Epithelial cell of prostate (primary cell): ENCODE measurements at regions not wholly inside any gene's neighbourhood (a gene's known extent, or its start where the extent isn't known, plus 50 kb on each side); places are given as distances from the start of the nearest gene placed in this dataset.
"Not testable (repeated sequence)": the region's sequence is repeated elsewhere in the genome, so short reads cannot be mapped to it uniquely, and the experiment has no call there.

Source experiments
- DNase-seq: peaks from one replicate; pipeline ENCODE4 v3.0.0-alpha.2; 2011; ENCODE audit warnings: low read depth, low spot score
- H3K27ac ChIP-seq: fragments of 450-650 bp; 2 replicates; pipeline ENCODE4 v1.5.1; 2017; ENCODE audit warnings: mild to moderate bottlenecking

DNA sequence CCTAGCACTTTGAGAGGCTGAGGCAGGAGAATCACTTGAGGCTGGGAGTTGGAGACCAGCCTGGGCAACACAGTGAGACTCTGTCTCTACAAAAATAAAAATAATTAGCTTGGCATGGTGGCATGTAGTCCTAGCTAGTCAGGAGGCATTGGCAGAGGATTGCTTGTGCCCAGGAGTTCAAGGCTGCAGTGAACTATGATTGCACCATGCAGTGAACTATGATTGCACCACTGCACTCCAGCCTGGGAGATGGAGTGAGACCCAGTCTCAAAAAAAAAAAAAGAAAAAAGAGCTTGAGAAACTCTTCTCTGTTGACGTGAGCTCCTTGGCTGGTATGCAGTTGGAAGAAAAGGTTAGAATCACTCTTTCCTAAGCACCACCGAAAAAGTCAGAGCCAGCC is 125.1 kb upstream of the TNP1 start:
- DNase-seq = no peak
- no peak overlapping the region for H3K27ac ChIP-seq

DNA sequence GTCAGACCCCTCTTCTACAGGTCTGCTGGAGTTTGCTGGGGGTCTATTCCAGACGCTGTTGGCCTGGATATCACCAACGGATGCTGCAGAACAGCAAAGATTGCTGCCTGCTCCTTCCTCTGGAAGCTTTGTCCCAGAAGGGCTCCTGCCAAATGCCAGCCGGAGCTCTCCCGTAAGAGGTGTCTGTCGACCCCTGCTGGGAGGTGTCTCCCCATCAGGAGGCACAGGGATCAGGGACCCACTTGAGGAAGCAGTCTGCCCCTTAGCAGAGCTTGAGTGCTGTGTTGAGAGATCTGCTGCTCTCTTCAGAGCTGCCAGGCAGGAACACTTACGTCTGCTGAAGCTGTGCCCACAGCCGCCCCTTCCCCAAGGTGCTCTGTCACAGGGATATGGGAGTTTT is 122.1 kb upstream of the TNP1 start:
- not testable (repeated sequence) for H3K27ac ChIP-seq, DNase-seq

DNA sequence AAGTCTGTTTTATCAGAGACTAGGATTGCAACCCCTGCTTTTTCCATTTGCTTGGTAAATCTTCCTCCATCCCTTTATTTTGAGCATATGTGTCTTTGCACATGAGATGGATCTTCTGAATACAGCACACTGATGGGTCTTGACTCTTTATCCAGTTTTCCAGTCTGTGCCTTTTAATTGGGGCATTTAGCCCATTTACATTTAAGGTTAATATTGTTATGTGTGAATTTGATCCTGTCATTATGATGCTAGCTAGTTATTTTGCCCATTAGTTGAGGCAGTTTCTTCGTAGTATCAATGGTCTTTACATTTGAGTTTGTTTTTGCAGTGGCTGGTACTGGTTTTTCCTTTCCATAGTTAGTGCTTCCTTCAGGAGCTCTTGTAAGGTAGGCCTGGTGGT is 120.6 kb upstream of the TNP1 start:
- H3K27ac ChIP-seq, DNase-seq: not testable (repeated sequence)

DNA sequence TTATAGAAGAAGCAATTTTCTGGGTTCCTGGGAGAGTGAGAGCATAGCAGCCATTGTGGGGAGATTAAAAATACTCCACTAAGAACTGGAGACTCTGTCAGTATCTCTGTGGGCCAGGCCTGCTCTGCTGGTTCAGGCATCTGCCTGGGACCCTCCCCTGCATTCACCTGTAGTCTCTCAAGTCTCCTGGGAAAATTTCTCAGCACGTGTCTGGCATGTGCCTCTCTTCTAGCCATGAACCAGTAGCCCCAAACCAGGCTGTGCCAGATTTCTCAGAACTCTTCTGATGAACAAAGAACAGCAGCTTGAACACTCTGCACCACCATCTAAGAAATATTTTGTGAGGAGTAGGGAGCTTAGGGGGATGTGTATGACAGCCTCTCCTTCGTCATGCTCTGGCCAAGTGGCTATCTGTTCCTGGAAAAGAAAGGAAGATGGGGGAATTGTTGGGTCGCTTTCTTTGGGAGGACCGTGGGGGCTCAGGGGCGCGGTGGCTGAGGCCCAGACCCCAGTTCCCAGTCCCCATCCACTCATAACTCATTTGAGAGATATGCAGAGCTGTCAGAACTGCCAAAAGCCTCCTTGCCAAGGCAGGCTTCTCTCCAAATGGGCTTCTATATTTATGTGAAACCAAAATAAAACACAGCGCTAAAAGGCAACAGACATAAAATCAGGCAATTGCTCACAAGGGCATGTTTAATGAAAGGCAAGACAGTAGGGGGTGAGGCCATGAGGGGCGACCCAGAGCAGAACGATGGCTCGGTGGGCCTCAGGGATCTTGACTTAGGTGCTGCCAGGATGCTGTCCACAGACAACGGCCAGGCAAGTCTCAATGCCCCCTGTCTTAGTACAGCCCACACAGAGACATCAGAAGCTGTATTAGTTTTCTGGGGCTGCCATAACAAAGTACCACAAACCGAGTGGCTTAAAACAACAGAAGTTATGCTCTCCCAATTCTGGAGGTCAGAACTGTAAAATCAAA is 114.7 kb upstream of the TNP1 start:
- no peak for DNase-seq
- no peak overlapping the region for H3K27ac ChIP-seq

DNA sequence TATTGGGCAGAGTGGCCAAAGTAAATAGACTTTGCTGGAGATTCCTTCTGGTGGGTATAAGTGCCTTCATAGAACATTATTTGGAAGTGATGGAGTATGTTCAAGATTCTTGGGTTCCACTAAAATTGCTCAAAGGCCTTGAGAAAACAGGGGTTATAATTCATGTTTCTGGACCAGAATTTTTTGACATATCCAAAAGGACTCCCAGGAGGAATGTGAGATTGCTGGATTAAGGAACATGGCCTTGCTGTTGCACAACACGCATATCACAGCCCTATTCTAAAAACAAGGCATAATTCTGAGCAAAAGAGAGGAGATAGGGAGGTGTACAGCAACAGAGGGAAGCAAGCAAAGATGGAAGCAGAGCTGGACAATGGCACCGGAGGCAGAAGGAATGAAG is 111.7 kb upstream of the TNP1 start:
- no peak overlapping the region for H3K27ac ChIP-seq
- no peak for DNase-seq

DNA sequence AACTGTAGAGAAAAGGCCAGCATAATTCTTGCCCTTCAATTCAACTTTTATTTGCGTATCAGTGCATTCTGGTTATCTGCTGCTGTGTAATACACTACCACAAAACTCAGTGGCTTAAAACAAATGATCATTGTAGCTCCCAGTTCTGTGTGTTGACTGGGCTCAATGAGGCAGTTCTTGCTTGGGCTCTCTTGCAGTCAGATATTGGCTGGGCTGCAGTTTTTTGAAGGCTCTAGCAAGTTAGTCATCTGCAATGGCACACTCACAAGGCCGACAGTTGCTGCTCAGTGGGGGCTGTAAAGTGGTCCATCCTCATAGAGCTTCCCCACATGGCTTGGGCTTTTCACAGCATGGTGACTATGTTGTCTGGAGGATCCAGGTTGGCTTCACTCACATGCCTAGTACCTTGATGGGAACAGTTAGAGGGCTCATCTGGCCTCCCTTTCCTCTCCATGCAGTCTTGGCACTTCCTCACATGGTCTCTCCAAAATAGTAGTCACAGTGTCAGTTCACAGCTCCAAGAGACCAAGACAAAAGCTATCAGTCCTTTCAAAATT is 110.6 kb upstream of the TNP1 start:
- DNase-seq = no peak
- H3K27ac ChIP-seq = no peak overlapping the region

DNA sequence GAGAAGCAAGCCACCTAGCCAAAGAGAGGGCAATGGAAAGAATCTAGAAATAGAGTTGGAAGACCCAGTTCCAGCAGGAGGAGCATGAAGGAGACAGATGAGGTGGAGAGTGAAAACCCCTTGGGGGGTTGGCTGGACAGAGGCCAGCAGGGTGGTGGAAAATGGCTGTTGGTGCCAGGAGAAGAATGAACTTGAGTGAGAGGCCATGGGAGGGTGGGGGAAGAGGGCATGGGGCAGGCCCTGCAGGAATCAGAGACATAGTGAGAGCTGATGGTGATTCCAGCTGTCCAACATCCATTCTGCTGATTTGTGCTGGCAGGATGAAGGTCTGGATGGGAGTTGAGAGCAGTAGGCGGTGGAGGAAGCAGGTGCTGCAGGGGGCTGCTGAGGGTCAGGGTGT is 108.0 kb upstream of the TNP1 start:
- DNase-seq = no peak
- no peak overlapping the region for H3K27ac ChIP-seq

DNA sequence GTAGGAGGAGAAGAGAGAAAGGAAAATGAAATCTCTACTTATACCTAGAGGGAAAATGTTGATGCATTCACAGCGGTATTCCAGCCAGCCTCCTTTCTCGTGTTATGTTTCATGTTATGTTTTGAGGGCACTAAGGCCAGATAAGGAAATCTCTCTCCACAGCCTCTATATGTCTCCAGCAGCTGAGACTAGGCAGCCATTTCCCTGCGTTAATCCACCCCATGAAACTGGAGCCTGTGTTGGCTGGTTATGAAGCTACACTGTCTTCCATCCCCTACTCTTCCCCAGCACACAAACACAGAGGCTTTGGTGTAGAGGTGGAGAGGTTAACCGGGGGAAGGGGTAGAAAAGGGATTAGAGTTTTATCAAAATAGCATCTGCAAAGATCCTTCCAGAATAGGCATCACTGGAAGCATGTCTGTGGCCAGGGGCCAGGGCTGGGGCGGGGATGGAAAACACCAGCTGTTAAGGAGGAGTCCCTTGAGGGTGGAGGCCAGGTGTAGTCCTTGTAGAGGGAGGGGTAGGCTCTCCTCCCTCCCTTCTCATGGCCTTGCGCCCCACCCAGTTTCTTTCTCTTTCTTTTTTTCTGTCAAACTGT is 100.9 kb upstream of the TNP1 start:
- H3K27ac ChIP-seq = no peak overlapping the region
- DNase-seq = no peak

DNA sequence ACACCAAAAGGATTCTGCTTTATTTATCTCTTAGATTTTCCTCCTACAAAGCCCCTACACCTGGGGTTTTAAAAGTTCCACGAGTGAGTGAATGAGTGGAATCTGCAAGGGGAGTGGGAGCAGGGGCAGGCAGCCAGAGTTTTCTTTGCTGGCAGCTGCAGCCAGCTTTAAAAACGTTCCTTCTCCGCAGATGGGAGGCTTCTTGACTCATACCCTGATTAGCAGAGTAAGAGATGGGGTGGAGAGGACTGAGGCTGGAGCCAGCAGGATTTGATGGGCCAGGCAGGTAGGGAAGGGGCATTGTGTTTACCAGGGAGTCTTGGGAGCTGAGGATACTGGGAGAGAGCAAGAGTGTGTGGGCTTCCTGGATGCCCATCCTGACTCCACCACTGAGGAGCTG is 99.6 kb upstream of the TNP1 start:
- H3K27ac ChIP-seq = no peak overlapping the region
- DNase-seq = no peak

DNA sequence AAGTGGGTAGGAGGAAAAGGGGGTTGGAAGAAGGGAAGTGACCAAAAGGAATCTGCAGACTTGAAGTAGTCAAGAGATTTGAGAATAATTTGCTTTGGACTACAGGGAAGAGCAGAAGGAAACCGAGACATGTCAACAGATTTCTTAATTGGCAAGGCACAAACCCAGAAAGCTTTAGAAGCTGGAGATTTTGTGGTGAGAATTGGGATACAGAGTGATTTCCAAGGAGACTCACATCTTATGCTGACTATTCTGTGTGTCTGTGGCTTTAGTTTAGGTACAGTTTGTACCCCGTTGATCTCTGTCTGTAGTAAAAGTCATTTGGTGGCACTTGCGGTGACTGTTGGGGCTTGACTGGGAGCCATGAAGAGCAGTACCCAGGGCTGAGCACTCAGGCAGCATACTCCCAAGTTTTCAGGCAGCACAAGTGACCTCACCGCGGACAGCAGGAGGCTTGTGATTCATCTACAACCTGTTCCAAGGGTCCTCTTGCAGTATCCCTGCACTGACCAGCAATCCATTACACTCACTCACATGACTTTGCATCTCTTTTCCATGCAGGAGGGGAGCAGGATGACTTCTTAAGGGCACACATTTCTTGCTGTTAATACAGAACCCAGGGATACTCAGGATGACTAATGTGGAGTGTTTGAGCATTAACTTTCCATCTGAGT is 97.1 kb upstream of the TNP1 start:
- no peak overlapping the region for H3K27ac ChIP-seq
- DNase-seq = no peak

DNA sequence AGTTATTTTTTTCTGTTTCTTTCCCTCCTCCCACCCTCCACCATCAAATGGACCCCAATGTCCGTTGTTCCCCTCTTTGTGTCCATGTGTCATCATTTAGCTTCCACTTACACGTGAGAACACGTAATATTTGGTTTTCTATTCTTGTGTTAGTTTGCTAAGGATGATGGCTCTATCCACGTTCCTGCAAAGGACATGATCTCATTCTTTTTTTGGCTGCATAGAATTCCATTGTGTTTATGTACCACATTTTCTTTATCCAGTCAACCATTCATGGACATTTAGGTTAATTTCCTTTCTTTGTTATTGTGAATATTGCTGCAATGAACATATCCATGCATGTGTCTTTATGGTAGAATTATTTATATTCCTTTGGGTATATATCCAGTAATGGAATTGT is 91.3 kb upstream of the TNP1 start:
- no peak for DNase-seq
- no peak overlapping the region for H3K27ac ChIP-seq

DNA sequence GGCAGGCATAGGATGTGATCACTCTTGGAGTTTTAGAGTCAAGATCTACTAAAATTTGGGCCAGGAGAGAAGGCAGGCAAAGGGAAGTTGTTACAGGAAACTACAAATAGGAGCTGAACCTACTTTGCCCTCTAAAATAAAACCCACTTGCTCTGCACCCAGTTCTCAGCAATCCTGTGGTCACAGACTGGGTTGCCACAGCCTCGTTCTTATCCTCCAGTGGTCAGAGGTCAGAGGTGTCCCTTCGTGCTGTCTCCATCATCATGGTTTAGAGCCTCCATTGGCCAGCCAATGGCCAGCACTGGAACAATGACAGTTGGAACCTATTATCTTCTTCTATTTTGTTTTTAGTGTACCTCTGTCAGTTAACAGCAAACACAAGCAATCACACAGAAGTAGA is 90.7 kb upstream of the TNP1 start:
- no peak overlapping the region for H3K27ac ChIP-seq
- DNase-seq = no peak

DNA sequence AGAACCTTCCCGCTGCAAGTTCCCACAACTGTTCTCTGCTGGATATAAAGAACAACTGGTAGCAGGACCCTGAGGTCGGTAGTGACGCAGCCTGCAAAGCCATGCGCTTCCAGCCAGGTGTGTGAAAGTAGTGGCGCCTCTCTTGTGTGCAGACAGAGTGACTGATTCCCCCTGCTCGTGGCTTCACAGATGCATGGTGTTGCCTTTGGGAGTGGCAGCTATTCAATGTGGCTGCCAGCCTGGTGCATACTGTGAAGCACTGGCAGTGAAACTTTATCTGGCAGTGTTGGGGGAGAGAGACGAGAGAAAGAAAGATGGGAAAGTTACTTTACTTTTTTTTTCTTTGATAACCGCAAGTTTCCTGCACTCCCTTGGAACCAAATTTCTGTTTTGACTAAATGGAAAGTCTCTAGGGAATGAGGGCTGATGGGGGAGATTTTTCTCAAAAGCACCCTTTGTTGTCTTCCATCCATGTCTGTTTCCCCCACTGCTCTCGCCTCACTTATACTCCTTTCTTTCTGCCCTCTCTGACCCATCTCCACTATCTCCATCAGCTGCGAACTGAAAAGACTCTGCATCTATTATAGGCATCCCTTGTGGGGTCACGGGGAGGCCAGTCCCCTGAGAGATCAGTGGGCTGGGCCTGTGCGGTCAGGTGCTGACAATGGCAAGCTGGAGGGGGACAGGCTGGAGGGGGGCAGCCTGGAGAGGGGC is 90.0 kb upstream of the TNP1 start:
- DNase-seq = no peak
- H3K27ac ChIP-seq = no peak overlapping the region

DNA sequence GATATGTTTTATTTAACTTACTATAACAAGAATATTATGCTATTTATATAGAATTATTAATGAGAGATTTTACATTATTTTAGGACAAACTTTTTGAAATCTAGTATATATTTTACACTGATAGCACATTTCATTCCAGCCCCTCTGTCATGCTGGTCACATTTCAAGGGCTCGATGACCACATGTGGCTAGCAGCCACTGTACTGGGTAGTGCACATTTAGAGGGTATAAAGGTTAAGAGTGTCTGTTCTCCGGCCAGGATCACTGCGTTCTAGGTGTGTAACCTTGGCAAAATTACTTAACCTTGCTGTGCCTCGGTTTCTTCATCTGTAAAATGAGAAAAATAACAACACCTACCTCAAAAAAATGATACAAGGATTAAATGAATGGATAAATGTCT is 87.2 kb upstream of the TNP1 start:
- no peak overlapping the region for H3K27ac ChIP-seq
- DNase-seq = no peak

DNA sequence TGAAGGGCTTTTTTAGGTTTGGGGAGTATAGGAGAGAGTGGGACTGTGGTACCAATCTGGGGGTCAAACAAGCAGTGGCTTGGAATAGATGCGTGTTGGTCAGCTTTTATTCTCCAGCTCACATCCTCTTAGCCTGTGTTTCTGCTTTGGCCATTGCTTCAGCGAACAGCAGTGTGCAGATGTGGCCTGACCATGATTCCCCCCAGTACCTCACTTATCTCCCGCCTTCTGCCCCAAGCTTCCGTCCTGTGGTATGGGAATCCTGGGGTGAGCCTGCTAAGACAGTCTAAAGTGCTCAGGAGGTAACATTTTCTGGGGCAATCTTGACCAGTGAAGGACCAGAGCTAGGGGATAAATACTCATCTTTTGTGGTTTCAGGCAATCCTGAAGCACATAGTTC is 84.9 kb upstream of the TNP1 start:
- DNase-seq = no peak
- no peak overlapping the region for H3K27ac ChIP-seq

DNA sequence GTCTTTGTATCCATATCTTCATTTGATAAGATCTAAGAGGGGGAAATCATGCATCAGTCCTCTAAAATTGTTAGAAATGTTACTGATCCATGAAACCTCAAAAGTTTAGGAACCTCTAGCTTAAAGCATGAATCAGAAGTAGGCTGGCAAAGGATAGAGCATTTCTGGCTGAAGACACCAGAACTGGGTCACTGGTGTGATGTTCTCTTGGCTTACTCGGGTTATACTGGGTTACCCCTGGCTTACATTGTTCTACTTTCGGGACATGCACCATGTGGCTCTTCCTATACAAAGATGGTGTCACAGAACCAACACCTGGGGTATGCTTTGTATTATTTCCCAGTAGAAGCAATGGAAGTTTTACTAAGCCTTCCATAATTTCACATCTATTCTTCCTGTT is 83.2 kb upstream of the TNP1 start:
- DNase-seq = no peak

DNA sequence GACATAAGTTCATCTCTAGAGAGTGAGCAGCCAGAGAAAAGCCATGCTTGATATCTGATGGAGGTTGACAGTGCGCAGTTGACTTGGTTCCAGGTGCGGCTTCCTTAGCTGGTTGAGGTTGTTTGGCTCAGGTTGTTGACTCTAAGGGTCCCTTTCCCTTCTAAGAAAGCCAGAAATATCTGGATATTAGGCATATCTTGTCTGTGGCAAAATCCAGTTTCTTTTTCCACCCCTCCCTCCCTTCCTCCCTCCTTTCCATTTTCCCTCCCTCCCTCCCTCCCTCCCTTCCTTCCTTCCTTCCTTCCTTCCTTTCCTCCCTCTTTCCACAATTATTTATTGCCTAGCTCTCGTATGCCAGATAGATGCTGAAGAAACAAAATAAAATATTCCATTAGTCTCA is 82.6 kb upstream of the TNP1 start:
- no peak for DNase-seq
- H3K27ac ChIP-seq = no peak overlapping the region

More for the DNA sequence above, 83.2 kb upstream of the TNP1 start:
- H3K27ac ChIP-seq = no peak overlapping the region

DNA sequence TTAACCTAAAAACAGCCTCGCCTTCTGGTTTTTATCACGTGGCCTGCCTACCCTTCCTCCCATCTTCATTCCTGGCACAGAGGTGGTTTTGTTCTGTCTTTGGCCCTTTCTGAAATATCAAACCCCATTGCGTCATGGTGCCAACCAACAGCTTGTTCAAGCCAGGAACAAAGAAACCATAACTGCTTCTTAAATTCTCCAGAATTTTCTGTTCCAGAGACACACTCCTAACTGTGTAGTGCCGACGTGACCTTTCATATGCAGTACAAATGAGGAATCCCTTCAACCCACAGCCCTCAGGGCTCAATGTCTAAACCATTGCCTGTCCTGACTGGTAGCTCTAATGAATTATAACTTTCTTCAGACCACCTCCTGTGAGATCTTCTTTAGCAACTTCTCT is 82.2 kb upstream of the TNP1 start:
- no peak overlapping the region for H3K27ac ChIP-seq
- DNase-seq = no peak

DNA sequence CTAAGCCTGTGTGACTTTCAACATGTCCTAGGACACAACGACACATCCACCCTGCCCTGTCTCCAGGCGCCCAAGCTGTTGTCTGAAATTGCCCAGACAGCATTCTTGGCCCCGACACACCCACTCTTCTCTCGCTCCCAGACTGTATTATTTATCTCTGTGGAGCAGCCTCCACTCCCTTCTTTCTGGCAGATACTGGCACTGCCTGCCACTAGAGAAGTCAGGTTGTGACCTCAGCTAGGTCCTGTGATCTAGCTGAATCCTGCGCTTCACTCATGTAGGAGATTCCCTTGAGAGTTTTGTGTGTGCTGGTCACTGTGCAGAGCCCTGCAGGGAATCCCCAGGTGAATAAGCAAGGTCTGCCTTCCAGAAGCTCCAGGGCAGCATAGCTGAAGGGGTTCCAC is 77.1 kb upstream of the TNP1 start:
- no peak for DNase-seq
- no peak overlapping the region for H3K27ac ChIP-seq

DNA sequence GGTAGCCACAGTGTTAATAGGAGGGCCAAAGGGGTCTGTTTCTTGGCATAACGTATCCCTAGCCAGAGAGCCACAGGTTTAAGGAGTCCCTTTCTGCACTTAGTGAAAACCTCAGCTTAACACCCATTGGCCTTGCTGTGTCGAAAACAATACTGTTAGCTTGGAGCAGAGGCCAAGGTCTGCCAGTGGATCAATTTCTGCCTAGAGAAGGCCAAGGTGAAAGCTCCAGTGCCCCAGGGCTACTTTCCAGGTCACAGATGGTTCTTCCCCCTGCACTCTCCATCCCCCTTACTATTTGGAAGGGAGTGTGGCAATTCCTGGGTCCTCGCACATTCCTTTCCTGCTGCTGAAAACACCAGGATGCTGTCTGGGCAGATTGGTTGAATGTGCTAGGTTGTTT is 74.8 kb upstream of the TNP1 start:
- DNase-seq = no peak
- H3K27ac ChIP-seq = no peak overlapping the region
